AG10803 (cell line): ENCODE measurements at regions not wholly inside any gene's neighbourhood (a gene's known extent, or its start where the extent isn't known, plus 50 kb on each side); places are given as distances from the start of the nearest gene placed in this dataset.

Experiments
- DNase-seq: peaks from one replicate; pipeline ENCODE4 v3.0.0; 2010; ENCODE audit warnings: low read depth
- H3K4me3 ChIP-seq: 2 replicates; pipeline ENCODE4 v1.5.1; 2011; ENCODE audit warnings: mild to moderate bottlenecking, low read length, control low read depth
- CTCF ChIP-seq: conservative IDR thresholded peaks from 2 replicates; pipeline ENCODE4 v1.5.1; 2011; ENCODE audit warnings: mild to moderate bottlenecking, low read length, control low read depth, inconsistent platforms

DNA sequence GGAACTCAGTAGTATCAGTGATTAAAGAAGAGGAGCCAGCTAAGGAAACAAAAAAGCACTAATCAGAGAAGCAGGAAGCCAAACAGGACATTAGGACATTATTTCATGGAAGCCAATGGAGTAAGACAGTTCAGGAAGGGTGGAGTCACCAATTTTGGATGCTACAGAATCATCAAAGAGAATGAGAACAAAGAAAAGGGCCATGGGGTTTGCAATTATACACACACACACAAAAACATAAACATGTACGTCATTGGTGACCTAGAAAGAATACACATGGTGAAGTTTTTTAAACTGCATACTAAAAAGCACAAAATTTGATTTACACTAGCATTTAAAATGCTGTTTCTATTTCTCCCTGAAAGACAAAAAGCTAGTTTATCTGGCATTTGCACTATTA is 96.8 kb upstream of the MRPS30 start:
- no peak overlapping the region for H3K4me3 ChIP-seq
- DNase-seq = no peak
- TF ChIP-seq CTCF = no peak

- no peak for TF ChIP-seq CTCF
- H3K4me3 ChIP-seq = no peak overlapping the region
- DNase-seq = no peak
These were observed 100.1 kb upstream of the MRPS30 start for GRCh38 chr5:44708602-44709001.

DNA sequence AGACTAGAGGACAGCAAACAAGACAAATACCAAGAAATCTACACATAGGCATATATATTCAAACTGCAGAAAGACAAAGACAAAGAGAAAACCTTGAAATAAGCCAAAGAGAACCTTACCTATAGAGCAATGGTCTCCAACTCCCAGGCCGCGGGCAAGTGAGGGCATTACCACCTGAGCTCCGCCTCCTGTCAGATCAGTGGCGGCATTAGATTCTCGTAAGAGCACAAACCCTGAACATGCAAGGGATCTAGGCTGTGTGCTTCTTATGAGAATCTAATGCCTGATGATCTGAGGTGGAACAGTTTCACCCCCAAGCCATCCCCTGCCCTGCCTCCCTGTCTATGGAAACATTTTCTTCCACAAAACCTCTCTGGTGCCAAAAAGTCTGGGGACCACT is 101.0 kb upstream of the MRPS30 start:
- no peak for DNase-seq
- TF ChIP-seq CTCF = no peak
- no peak overlapping the region for H3K4me3 ChIP-seq

DNA sequence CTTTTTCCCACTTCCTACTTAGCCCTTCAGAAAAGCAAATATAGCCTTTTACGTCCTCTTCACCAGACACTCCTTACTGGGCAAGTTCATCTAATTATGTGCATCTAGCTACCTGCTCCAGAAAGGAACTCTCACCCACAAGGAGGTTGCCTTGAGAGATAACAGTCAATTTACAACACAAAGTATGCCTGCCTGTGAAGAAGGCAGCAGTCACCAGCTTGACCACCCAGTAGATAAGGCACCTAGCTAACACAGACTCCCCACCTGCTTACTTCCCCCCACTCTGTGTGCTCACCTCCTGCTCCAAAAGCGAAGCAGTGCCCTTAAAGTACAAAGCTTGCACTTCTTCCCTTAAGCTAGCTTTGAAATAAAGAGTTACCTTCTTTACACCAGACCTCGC is 111.7 kb upstream of the MRPS30 start:
- no peak overlapping the region for H3K4me3 ChIP-seq
- no peak for TF ChIP-seq CTCF
- no peak for DNase-seq

DNA sequence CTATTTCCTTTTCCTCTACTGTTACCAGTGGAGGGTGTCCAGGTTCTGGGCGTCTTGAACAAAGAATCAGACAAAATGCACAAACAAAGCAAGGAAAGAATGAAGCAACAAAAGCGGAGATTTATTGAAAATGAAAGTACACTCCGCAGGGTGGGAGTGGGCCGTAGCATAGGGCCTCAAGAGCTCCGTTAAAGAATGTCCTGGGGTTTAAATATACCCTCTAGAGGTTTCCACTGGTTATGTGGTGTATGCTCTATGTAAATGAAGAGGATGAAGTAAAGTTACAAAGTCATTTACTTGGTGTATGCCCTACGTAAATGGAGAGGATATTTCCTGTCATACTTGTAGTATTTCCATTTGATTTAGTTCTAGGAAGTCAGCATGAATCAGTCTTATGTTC is 113.5 kb upstream of the MRPS30 start:
- no peak overlapping the region for H3K4me3 ChIP-seq
- no peak for DNase-seq
- no peak for TF ChIP-seq CTCF

DNA sequence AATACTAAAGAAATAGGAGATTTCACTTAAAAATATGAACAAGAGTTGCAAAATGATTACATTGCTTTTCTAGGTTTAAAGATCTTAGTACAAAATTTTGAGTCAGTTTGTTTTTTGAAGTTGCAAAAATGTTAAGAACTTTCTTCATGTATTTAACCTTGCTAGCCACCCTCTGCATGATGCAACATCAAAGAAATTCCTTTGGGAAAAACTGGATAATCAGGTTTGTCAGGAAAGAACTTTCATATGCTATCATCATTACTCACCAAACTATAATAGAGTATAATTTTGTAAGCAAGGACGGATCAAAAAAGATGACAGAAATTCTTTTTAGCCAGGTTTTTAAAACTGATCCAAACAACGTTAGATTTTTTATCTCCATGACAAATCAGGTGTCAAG is 116.9 kb upstream of the MRPS30 start:
- no peak overlapping the region for H3K4me3 ChIP-seq
- TF ChIP-seq CTCF = no peak
- DNase-seq = no peak

- no peak overlapping the region for H3K4me3 ChIP-seq
- DNase-seq = no peak
- no peak for TF ChIP-seq CTCF
These were observed 126.8 kb upstream of the MRPS30 start for GRCh38 chr5:44681906-44682305.
